DOHH2 (cell line): ENCODE measurements at regions not wholly inside any gene's neighbourhood (a gene's known extent, or its start where the extent isn't known, plus 50 kb on each side); places are given as distances from the start of the nearest gene placed in this dataset.

ENCODE experiments used
- EZH2phosphoT487 ChIP-seq: fragments of 200-600 bp; sonication (generic); IDR thresholded peaks from 2 replicates; pipeline ENCODE4 v1.6.1; 2017; ENCODE audit warnings: borderline replicate concordance, mild to moderate bottlenecking, antibody characterized with exemption, low read length, moderate library complexity, mixed read lengths
- TF ChIP-seq, protein P1 (sequence below): fragments of 200-600 bp; sonication (generic); IDR thresholded peaks from one replicate; pipeline ENCODE4 v1.5.1; 2014; ENCODE audit warnings: antibody characterized with exemption, mild to moderate bottlenecking, low read depth, low read length; ENCODE audit not compliant: poor library complexity, severe bottlenecking

DNA sequence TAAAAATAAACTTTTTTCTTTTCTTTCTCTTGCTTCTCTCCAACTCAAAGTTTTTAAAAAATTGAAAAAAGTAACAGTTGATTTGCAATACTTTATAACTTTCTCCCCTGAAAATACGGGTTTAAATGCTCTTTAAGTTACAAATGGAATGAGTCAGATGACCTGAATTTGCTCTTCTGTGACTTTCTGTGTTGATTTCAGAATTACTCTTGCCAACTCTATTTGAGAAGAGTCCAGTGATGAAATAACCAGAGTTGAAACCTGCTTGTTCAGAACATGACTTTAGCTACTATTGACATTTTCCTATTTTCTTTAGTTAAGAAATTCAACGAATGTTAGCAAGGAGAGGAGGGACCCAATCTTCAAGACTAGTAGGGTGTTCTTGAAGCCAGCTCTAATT, 146.1 kb upstream of the ZSWIM2 start:
- TF ChIP-seq, protein P1, sequence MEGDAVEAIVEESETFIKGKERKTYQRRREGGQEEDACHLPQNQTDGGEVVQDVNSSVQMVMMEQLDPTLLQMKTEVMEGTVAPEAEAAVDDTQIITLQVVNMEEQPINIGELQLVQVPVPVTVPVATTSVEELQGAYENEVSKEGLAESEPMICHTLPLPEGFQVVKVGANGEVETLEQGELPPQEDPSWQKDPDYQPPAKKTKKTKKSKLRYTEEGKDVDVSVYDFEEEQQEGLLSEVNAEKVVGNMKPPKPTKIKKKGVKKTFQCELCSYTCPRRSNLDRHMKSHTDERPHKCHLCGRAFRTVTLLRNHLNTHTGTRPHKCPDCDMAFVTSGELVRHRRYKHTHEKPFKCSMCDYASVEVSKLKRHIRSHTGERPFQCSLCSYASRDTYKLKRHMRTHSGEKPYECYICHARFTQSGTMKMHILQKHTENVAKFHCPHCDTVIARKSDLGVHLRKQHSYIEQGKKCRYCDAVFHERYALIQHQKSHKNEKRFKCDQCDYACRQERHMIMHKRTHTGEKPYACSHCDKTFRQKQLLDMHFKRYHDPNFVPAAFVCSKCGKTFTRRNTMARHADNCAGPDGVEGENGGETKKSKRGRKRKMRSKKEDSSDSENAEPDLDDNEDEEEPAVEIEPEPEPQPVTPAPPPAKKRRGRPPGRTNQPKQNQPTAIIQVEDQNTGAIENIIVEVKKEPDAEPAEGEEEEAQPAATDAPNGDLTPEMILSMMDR: no peak
- no peak for TF ChIP-seq EZH2phosphoT487
